WI38 (cell line): ENCODE measurements at regions not wholly inside any gene's neighbourhood (a gene's known extent, or its start where the extent isn't known, plus 50 kb on each side); places are given as distances from the start of the nearest gene placed in this dataset.

Source experiments
- H3K4me3 ChIP-seq: 2 replicates; pipeline ENCODE4 v1.5.1; 2011; ENCODE audit warnings: low read depth, mild to moderate bottlenecking, control low read depth, low read length
- TF ChIP-seq, protein P1 (sequence below): IDR thresholded peaks from 2 replicates; pipeline ENCODE4 v1.5.1; 2012; ENCODE audit warnings: low read depth, mild to moderate bottlenecking, control low read depth, low read length

DNA sequence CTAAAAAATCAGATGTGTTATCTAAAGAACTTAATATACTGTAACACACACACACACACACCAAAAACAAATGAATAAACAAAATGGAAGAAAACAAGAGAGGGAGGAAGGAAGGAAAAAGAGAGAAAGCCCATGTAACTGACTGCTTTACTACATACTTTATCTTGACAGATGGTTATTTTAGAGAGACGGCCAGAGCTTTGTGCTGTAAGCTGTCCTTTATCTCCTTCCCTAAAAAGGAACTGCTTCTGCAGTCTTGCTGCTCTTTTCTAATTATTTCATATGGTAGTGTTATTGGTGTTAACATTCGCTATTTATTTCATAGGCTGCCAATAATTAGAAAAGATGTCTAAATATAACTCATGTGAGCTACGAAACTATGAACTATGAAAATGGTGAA lies 1384.6 kb downstream of the MRPL39 start:
- no peak overlapping the region for H3K4me3 ChIP-seq
- TF ChIP-seq, protein P1, sequence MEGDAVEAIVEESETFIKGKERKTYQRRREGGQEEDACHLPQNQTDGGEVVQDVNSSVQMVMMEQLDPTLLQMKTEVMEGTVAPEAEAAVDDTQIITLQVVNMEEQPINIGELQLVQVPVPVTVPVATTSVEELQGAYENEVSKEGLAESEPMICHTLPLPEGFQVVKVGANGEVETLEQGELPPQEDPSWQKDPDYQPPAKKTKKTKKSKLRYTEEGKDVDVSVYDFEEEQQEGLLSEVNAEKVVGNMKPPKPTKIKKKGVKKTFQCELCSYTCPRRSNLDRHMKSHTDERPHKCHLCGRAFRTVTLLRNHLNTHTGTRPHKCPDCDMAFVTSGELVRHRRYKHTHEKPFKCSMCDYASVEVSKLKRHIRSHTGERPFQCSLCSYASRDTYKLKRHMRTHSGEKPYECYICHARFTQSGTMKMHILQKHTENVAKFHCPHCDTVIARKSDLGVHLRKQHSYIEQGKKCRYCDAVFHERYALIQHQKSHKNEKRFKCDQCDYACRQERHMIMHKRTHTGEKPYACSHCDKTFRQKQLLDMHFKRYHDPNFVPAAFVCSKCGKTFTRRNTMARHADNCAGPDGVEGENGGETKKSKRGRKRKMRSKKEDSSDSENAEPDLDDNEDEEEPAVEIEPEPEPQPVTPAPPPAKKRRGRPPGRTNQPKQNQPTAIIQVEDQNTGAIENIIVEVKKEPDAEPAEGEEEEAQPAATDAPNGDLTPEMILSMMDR: no peak

DNA sequence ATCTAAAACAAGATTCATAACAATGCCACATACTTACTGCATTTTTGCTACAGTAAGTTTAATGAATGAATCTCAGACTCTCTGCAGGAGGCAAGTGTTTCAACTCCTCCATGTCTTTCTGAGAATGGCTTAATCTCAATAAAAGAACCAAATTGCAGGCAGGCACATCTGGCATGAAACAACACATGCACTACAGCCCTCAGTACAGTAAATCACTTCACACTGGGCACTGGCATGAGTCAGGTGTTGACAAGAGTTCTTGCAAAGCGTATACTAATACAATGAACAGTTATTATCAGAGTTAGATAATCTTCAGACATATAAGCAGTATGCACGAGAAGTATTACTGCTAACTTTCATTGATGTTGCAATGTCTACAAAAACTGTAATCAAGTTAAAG lies 1386.8 kb downstream of the MRPL39 start:
- H3K4me3 ChIP-seq: no peak overlapping the region
- TF ChIP-seq, protein P1: no peak

DNA sequence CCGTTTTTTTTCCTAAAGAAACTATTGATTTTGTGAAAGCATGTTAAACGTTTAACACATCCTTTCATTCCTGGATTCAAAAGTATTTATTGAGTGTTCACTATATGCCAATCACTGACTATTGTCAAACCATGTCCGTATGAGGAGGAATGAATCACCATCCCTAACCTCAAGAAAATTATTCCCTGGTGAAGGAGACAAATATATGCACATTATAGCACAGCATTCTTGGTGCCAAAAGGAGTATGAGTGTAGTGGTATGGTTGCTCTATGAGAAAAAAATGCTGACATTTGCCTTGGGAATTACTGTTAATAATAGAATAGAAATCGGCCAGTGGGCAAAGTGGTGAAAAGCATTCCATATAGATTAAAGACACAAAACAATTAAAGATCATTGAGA lies 1390.1 kb downstream of the MRPL39 start:
- TF ChIP-seq, protein P1: no peak
- no peak overlapping the region for H3K4me3 ChIP-seq

DNA sequence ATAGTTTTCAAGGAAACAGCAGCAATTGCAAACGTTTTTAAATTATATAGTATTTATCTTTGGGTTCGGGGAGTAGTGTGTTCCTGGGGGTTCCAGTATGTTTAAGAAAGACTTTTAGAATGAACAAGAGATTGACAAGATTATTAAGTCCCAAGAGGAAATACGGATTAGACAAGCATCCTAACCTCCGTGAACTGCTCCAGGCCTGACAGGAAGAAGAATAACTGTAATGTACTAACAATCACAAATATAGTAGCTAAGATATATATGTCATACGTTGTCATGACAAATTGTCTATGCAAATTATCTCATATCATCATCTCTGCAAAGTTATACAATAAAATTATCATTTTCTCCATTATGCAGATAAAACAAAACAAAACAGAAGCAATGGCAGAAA lies 1397.2 kb downstream of the MRPL39 start:
- no peak overlapping the region for H3K4me3 ChIP-seq
- TF ChIP-seq, protein P1: no peak

DNA sequence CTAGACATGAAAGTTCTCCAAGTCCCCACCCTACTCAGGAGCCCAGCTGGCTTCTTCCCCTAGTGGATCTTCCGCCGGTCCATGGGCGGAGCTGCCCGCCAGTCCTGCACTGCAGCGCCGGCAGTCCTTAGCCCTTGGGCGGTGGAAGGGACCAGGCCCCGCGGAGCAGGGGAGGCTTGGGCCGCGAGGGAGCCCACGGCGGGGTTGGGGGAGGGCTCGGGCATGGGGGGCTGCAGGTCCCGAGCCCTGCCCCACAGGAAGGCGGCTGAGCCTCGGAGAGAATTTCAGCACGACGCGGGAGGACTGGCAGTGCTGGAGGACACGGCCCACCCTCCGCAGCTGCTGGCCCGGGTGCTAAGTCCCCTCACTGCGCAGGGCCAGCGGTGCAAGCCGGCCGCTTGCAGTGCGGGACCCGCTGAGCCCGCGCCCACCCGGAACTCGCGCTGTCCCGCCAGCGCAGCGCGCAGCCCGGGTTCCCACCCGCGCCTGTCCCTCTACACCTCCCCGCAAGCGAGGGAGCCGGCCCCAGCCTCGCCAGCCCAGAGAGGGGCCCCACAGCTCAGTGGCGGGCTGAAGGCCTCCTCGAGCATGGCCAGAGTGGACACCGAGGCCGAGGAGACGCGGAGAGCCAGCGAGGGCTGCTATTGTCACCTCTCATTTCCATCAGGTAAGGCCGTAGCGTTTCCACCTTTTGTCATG lies 1398.6 kb downstream of the MRPL39 start:
- TF ChIP-seq, protein P1: no peak
- H3K4me3 ChIP-seq: no peak overlapping the region

DNA sequence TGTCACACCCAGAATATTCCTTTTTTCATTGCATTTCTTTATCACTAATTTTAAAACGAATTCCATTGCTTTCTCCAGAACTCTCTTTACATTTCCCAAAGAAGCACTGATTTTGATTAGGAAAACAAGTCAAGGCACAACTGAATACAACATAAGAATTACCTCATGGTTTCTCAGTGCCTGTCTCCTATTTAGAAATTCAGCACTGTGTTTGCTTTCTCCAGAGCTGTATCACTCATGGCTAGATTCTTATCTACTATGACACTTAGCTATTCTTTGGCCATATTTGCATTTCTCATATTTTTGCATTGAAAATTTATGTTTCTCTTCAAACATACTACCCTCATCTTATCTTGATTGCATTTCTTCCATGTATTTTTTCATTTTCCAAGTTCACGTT lies 1402.0 kb downstream of the MRPL39 start:
- H3K4me3 ChIP-seq: no peak overlapping the region
- TF ChIP-seq, protein P1: no peak

DNA sequence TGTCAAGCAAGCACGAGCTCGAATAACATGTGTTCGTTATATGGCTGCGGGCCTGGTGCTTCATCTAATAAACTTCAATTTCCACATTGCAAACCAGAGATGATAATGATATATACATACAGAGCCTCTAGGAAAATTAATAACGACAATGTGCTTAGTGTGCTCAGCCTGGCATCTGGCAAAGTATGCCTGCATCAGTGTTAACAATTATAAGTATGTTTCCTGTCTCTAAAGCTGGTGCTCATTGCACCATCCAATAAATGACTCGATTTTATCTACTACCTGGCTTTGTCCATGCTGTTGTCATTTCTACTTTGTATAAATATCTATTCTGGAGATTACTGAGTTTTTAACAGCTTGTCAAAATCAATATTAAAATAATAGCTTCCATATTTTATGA lies 1402.6 kb downstream of the MRPL39 start:
- TF ChIP-seq, protein P1: no peak

More for the DNA sequence above, 1402.6 kb downstream of the MRPL39 start:
- no peak overlapping the region for H3K4me3 ChIP-seq
